ENCODE measurements at regions not wholly inside any gene's neighbourhood (a gene's known extent, or its start where the extent isn't known, plus 50 kb on each side); places are given as distances from the start of the nearest gene placed in this dataset.

DNA sequence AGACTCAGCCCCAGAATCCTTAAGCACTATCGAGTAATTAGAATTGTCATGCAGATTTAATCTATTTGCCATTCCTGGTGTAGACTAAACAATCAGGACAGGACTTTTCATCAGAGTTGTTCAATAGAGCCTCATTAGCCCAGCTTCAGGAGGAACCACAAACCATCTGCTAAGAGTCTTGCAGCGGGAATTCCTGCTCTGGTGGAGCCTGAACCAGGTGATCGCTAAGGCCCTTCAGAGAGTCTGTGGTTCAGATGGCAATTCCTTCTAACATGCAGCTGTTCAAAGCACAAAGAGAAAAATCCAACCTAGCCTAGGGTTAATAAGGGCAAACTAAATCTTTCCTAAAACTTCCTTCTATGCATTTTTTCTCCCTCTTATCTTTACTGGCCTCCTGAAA is 119.1 kb upstream of the CPEB2 start:
- Histone ChIP-seq H3K79me2 (ENCODE audit: insufficient read depth) (no peaks in the 10 kb centered on the region), H3K9me3 (no peaks in the 10 kb centered on the region), H3K36me3 (replicated peaks in 1 of 2; ENCODE audit: control insufficient read depth in 1 of 2, insufficient read depth in 2 of 2, low read length in 1 of 2) (no peaks in the 10 kb centered on the region), H3K9ac (no peak overlapping the region), H2AFZ (ENCODE audit: low read depth) (no peak overlapping the region), H3K4me3 (ENCODE audit: low read depth in 2 of 2, low read length in 1 of 2) (no peak overlapping the region), H3K27ac (ENCODE audit: low read depth in 2 of 2, low read length in 1 of 2) (no peak overlapping the region), H3K9me2 (no peaks in the 10 kb centered on the region), H3K27me3 (ENCODE audit: insufficient read depth) (no peaks in the 10 kb centered on the region), H3F3A (replicated peaks; ENCODE audit: insufficient read depth) (no peaks in the 10 kb centered on the region), H4K20me1 (ENCODE audit: insufficient read depth) (no peaks in the 10 kb centered on the region), H3K4me1 (ENCODE audit: control insufficient read depth in 1 of 2, insufficient read depth in 2 of 2, low read depth in 1 of 2, low read length in 1 of 2) (peaks cover 0 to 2% of the 10 kb centered on the region in 2 experiments; a peak in 1 of 4 replicates), H3K4me2 (no peak overlapping the region)
- 81% methylated on average over 3 of the region's 3 CpGs for WGBS (ENCODE audit: low lambda C conversion rate)
- no peak for TF ChIP-seq NFIC (IDR thresholded peaks at IDR 0.05; ENCODE audit: borderline replicate concordance)
- no peak for TF ChIP-seq NRF1 (IDR thresholded peaks at IDR 0.05; ENCODE audit: low read depth, low read length)
- TF ChIP-seq TEAD4 (IDR thresholded peaks at IDR 0.05; ENCODE audit: borderline replicate concordance, insufficient read depth) = no peak
- TF ChIP-seq, protein P1, sequence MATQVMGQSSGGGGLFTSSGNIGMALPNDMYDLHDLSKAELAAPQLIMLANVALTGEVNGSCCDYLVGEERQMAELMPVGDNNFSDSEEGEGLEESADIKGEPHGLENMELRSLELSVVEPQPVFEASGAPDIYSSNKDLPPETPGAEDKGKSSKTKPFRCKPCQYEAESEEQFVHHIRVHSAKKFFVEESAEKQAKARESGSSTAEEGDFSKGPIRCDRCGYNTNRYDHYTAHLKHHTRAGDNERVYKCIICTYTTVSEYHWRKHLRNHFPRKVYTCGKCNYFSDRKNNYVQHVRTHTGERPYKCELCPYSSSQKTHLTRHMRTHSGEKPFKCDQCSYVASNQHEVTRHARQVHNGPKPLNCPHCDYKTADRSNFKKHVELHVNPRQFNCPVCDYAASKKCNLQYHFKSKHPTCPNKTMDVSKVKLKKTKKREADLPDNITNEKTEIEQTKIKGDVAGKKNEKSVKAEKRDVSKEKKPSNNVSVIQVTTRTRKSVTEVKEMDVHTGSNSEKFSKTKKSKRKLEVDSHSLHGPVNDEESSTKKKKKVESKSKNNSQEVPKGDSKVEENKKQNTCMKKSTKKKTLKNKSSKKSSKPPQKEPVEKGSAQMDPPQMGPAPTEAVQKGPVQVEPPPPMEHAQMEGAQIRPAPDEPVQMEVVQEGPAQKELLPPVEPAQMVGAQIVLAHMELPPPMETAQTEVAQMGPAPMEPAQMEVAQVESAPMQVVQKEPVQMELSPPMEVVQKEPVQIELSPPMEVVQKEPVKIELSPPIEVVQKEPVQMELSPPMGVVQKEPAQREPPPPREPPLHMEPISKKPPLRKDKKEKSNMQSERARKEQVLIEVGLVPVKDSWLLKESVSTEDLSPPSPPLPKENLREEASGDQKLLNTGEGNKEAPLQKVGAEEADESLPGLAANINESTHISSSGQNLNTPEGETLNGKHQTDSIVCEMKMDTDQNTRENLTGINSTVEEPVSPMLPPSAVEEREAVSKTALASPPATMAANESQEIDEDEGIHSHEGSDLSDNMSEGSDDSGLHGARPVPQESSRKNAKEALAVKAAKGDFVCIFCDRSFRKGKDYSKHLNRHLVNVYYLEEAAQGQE (IDR thresholded peaks at IDR 0.05; ENCODE audit: low read depth, low read length) = no peak
- TF ChIP-seq MXI1 (IDR thresholded peaks at IDR 0.05; ENCODE audit: low read depth, low read length) = no peak
- no peak for TF ChIP-seq RCOR1 (IDR thresholded peaks at IDR 0.05; ENCODE audit: low read length)
- TF ChIP-seq, protein P2, sequence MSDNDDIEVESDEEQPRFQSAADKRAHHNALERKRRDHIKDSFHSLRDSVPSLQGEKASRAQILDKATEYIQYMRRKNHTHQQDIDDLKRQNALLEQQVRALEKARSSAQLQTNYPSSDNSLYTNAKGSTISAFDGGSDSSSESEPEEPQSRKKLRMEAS (IDR thresholded peaks at IDR 0.05; ENCODE audit: low read depth) = no peak
- TF ChIP-seq, protein P3, sequence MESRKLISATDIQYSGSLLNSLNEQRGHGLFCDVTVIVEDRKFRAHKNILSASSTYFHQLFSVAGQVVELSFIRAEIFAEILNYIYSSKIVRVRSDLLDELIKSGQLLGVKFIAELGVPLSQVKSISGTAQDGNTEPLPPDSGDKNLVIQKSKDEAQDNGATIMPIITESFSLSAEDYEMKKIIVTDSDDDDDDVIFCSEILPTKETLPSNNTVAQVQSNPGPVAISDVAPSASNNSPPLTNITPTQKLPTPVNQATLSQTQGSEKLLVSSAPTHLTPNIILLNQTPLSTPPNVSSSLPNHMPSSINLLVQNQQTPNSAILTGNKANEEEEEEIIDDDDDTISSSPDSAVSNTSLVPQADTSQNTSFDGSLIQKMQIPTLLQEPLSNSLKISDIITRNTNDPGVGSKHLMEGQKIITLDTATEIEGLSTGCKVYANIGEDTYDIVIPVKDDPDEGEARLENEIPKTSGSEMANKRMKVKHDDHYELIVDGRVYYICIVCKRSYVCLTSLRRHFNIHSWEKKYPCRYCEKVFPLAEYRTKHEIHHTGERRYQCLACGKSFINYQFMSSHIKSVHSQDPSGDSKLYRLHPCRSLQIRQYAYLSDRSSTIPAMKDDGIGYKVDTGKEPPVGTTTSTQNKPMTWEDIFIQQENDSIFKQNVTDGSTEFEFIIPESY (IDR thresholded peaks at IDR 0.05; ENCODE audit: borderline replicate concordance, low read depth) = no peak
- TF ChIP-seq, protein P4, sequence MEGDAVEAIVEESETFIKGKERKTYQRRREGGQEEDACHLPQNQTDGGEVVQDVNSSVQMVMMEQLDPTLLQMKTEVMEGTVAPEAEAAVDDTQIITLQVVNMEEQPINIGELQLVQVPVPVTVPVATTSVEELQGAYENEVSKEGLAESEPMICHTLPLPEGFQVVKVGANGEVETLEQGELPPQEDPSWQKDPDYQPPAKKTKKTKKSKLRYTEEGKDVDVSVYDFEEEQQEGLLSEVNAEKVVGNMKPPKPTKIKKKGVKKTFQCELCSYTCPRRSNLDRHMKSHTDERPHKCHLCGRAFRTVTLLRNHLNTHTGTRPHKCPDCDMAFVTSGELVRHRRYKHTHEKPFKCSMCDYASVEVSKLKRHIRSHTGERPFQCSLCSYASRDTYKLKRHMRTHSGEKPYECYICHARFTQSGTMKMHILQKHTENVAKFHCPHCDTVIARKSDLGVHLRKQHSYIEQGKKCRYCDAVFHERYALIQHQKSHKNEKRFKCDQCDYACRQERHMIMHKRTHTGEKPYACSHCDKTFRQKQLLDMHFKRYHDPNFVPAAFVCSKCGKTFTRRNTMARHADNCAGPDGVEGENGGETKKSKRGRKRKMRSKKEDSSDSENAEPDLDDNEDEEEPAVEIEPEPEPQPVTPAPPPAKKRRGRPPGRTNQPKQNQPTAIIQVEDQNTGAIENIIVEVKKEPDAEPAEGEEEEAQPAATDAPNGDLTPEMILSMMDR (IDR thresholded peaks at IDR 0.05) = no peak
- TF ChIP-seq EZH2phosphoT487 (IDR thresholded peaks at IDR 0.05; ENCODE audit: borderline replicate concordance, low read depth) = no peak
- TF ChIP-seq RAD21 (IDR thresholded peaks at IDR 0.05; ENCODE audit: low read length) = no peak
- no peak for TF ChIP-seq MEF2A (IDR thresholded peaks at IDR 0.05; ENCODE audit: borderline replicate concordance, low read depth)
- TF ChIP-seq RXRA (IDR thresholded peaks at IDR 0.05; ENCODE audit: borderline replicate concordance, low read depth) = no peak
- TF ChIP-seq POLR2AphosphoS5 (IDR thresholded peaks at IDR 0.05; ENCODE audit: low read depth, low read length) = no peak
- ChIA-PET CTCF (no interaction called here), POLR2A (no interaction called here)
- DNase-seq = no peak

Data from SK-N-SH (cell line).